MM.1S (cell line): ENCODE measurements at regions not wholly inside any gene's neighbourhood (a gene's known extent, or its start where the extent isn't known, plus 50 kb on each side); places are given as distances from the start of the nearest gene placed in this dataset.

Experiments
- EZH2 ChIP-seq: fragments of 300-600 bp; sonication (generic); optimal IDR thresholded peaks from 2 replicates; pipeline ENCODE3; 2017; ENCODE audit warnings: low read depth, mild to moderate bottlenecking, antibody characterized with exemption, low read length, mixed read lengths
- EZH2phosphoT487 ChIP-seq: fragments of 300-600 bp; sonication (generic); IDR thresholded peaks from 2 replicates; pipeline ENCODE4 v1.6.1; 2018; ENCODE audit warnings: antibody characterized with exemption, low read length
- TF ChIP-seq, protein P1 (sequence below): fragments of 300-600 bp; sonication (generic); IDR thresholded peaks from 2 replicates; pipeline ENCODE4 v1.5.1; 2016; ENCODE audit warnings: antibody characterized with exemption, low read length, mixed read lengths

DNA sequence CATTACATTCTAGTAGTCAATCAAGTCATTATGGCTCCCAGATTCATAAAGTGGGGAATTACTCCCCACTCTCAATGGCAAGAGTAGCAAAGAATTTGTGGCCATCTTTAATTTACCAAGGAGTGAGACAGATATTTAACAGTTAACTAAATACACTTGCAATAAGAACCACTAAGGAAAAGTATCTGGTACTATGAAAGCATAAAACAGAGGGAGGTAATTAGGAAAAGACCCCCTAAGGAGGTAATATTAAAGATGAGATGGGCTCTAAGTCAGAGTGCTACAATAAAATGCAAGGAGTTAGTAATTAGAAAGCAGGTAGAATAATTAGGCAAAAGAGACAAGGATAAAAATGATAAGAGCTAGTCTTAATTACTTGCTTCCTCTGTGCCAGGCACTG, 301.9 kb downstream of the CHL1 start:
- TF ChIP-seq, protein P1, sequence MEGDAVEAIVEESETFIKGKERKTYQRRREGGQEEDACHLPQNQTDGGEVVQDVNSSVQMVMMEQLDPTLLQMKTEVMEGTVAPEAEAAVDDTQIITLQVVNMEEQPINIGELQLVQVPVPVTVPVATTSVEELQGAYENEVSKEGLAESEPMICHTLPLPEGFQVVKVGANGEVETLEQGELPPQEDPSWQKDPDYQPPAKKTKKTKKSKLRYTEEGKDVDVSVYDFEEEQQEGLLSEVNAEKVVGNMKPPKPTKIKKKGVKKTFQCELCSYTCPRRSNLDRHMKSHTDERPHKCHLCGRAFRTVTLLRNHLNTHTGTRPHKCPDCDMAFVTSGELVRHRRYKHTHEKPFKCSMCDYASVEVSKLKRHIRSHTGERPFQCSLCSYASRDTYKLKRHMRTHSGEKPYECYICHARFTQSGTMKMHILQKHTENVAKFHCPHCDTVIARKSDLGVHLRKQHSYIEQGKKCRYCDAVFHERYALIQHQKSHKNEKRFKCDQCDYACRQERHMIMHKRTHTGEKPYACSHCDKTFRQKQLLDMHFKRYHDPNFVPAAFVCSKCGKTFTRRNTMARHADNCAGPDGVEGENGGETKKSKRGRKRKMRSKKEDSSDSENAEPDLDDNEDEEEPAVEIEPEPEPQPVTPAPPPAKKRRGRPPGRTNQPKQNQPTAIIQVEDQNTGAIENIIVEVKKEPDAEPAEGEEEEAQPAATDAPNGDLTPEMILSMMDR = no peak
- TF ChIP-seq EZH2phosphoT487 = no peak
- TF ChIP-seq EZH2 = no peak
